ENCODE measurements at regions not wholly inside any gene's neighbourhood (a gene's known extent, or its start where the extent isn't known, plus 50 kb on each side); places are given as distances from the start of the nearest gene placed in this dataset.

GRCh38 chr13:68064001-68064770, 834.0 kb upstream of the PCDH9 start:
- DNase-seq (ENCODE audit: low spot score in 2 of 2): no peak
- no peaks in the 10 kb centered on the region for H3K27me3 ChIP-seq (ENCODE audit: low read depth)
- in situ Hi-C loops (cut with MboI; ENCODE audit: low sequenced_read_pairs): no loop called here

GRCh38 chr13:68063181-68063580, 833.0 kb upstream of the PCDH9 start:
- no peaks in the 10 kb centered on the region for H3K9me3 ChIP-seq
- H3K4me1 ChIP-seq: no peaks in the 10 kb centered on the region
- no peaks in the 10 kb centered on the region for H3K27me3 ChIP-seq (ENCODE audit: low read depth)
- no peak for DNase-seq (ENCODE audit: low spot score in 2 of 2)
- in situ Hi-C loops (cut with MboI; ENCODE audit: low sequenced_read_pairs): no loop called here
- H3K4me3 ChIP-seq: no peak overlapping the region
- H3K36me3 ChIP-seq (replicated peaks): no peaks in the 10 kb centered on the region

More at GRCh38 chr13:68064001-68064770, 834.0 kb upstream of the PCDH9 start:
- Histone ChIP-seq H3K4me1 (no peaks in the 10 kb centered on the region), H3K4me3 (no peak overlapping the region), H3K36me3 (replicated peaks) (no peaks in the 10 kb centered on the region), H3K9me3 (no peaks in the 10 kb centered on the region)

GRCh38 chr13:68057836-68058235, 827.7 kb upstream of the PCDH9 start:
- Histone ChIP-seq H3K9me3 (no peaks in the 10 kb centered on the region; the same call in 1 of the 2 replicates), H3K27me3 (ENCODE audit: low read depth) (no peaks in the 10 kb centered on the region), H3K4me1 (no peaks in the 10 kb centered on the region), H3K36me3 (replicated peaks) (no peaks in the 10 kb centered on the region), H3K4me3 (no peak overlapping the region)
- in situ Hi-C loops (cut with MboI; ENCODE audit: low sequenced_read_pairs): no loop called here
- no peak for DNase-seq (ENCODE audit: low spot score in 2 of 2)

- no peaks in the 10 kb centered on the region for H3K36me3 ChIP-seq (replicated peaks)
Measured at GRCh38 chr13:68056816-68057710, 826.9 kb upstream of the PCDH9 start.

GRCh38 chr13:68051910-68052309, 821.8 kb upstream of the PCDH9 start:
- Histone ChIP-seq H3K36me3 (replicated peaks) (no peaks in the 10 kb centered on the region), H3K4me1 (no peaks in the 10 kb centered on the region), H3K27me3 (ENCODE audit: low read depth) (no peaks in the 10 kb centered on the region), H3K9me3 (no peaks in the 10 kb centered on the region; the same call in 1 of the 2 replicates), H3K4me3 (no peak overlapping the region)
- DNase-seq (ENCODE audit: low spot score in 2 of 2): no peak
- in situ Hi-C loops (cut with MboI; ENCODE audit: low sequenced_read_pairs): no loop called here

More at GRCh38 chr13:68056816-68057710, 826.9 kb upstream of the PCDH9 start:
- H3K27me3 ChIP-seq (ENCODE audit: low read depth): no peaks in the 10 kb centered on the region
- in situ Hi-C loops (cut with MboI; ENCODE audit: low sequenced_read_pairs): no loop called here
- DNase-seq (ENCODE audit: low spot score in 2 of 2): peak in 1 of 2 experiments; percentile 10
- no peak overlapping the region for H3K4me3 ChIP-seq
- H3K9me3 ChIP-seq: no peaks in the 10 kb centered on the region; the same call in 1 of the 2 replicates
- H3K4me1 ChIP-seq: no peaks in the 10 kb centered on the region

GRCh38 chr13:68050761-68051160, 820.6 kb upstream of the PCDH9 start:
- Histone ChIP-seq H3K9me3 (no peaks in the 10 kb centered on the region), H3K36me3 (replicated peaks) (no peaks in the 10 kb centered on the region), H3K27me3 (ENCODE audit: low read depth) (no peaks in the 10 kb centered on the region), H3K4me3 (no peak overlapping the region), H3K4me1 (no peaks in the 10 kb centered on the region)
- in situ Hi-C loops (cut with MboI; ENCODE audit: low sequenced_read_pairs): no loop called here
- DNase-seq (ENCODE audit: low spot score in 2 of 2): no peak

- no peak for DNase-seq (ENCODE audit: low spot score in 2 of 2)
- Histone ChIP-seq H3K4me3 (no peak overlapping the region), H3K4me1 (no peaks in the 10 kb centered on the region), H3K27me3 (ENCODE audit: low read depth) (no peaks in the 10 kb centered on the region), H3K36me3 (replicated peaks) (no peaks in the 10 kb centered on the region), H3K9me3 (no peaks in the 10 kb centered on the region)
- in situ Hi-C loops (cut with MboI; ENCODE audit: low sequenced_read_pairs): no loop called here
Measured at GRCh38 chr13:68048802-68049359, 818.7 kb upstream of the PCDH9 start.

GRCh38 chr13:68047889-68048288, 817.8 kb upstream of the PCDH9 start:
- no peaks in the 10 kb centered on the region for H3K27me3 ChIP-seq (ENCODE audit: low read depth)
- H3K9me3 ChIP-seq: no peaks in the 10 kb centered on the region
- H3K36me3 ChIP-seq (replicated peaks): no peaks in the 10 kb centered on the region
- no peaks in the 10 kb centered on the region for H3K4me1 ChIP-seq
- no peak overlapping the region for H3K4me3 ChIP-seq
- in situ Hi-C loops (cut with MboI; ENCODE audit: low sequenced_read_pairs): no loop called here
- no peak for DNase-seq (ENCODE audit: low spot score in 2 of 2)

- Histone ChIP-seq H3K9me3 (no peaks in the 10 kb centered on the region), H3K36me3 (replicated peaks) (no peaks in the 10 kb centered on the region), H3K27me3 (ENCODE audit: low read depth) (no peaks in the 10 kb centered on the region), H3K4me1 (no peaks in the 10 kb centered on the region), H3K4me3 (no peak overlapping the region)
- DNase-seq (ENCODE audit: low spot score in 2 of 2): no peak
- in situ Hi-C loops (cut with MboI; ENCODE audit: low sequenced_read_pairs): no loop called here
Measured at GRCh38 chr13:68046903-68047302, 816.8 kb upstream of the PCDH9 start.

- Histone ChIP-seq H3K9me3 (no peaks in the 10 kb centered on the region), H3K36me3 (replicated peaks) (no peaks in the 10 kb centered on the region), H3K4me1 (no peaks in the 10 kb centered on the region), H3K4me3 (no peak overlapping the region), H3K27me3 (ENCODE audit: low read depth) (no peaks in the 10 kb centered on the region)
- in situ Hi-C loops (cut with MboI; ENCODE audit: low sequenced_read_pairs): no loop called here
- DNase-seq (ENCODE audit: low spot score in 2 of 2): no peak
Measured at GRCh38 chr13:68030152-68030809, 800.1 kb upstream of the PCDH9 start.

- no peak for DNase-seq (ENCODE audit: low spot score in 2 of 2)
- Histone ChIP-seq H3K4me3 (no peak overlapping the region), H3K9me3 (no peaks in the 10 kb centered on the region), H3K36me3 (replicated peaks) (no peaks in the 10 kb centered on the region), H3K4me1 (peaks cover under 1% of the 10 kb centered on the region), H3K27me3 (ENCODE audit: low read depth) (no peaks in the 10 kb centered on the region)
- in situ Hi-C loops (cut with MboI; ENCODE audit: low sequenced_read_pairs): no loop called here
Measured at GRCh38 chr13:68028701-68029100, 798.6 kb upstream of the PCDH9 start.

- no peaks in the 10 kb centered on the region for H3K36me3 ChIP-seq (replicated peaks)
- no peak overlapping the region for H3K4me3 ChIP-seq
- in situ Hi-C loops (cut with MboI; ENCODE audit: low sequenced_read_pairs): no loop called here
- no peaks in the 10 kb centered on the region for H3K27me3 ChIP-seq (ENCODE audit: low read depth)
- DNase-seq (ENCODE audit: low spot score in 2 of 2): no peak
- H3K9me3 ChIP-seq: no peaks in the 10 kb centered on the region
- peaks cover 15% of the 10 kb centered on the region for H3K4me1 ChIP-seq
Measured at GRCh38 chr13:68027306-68027705, 797.2 kb upstream of the PCDH9 start.

- H3K4me3 ChIP-seq: no peak overlapping the region
- H3K36me3 ChIP-seq (replicated peaks): no peaks in the 10 kb centered on the region
- no peaks in the 10 kb centered on the region for H3K9me3 ChIP-seq
- no peak for DNase-seq (ENCODE audit: low spot score in 2 of 2)
- H3K4me1 ChIP-seq: peaks cover 15% of the 10 kb centered on the region
- in situ Hi-C loops (cut with MboI; ENCODE audit: low sequenced_read_pairs): no loop called here
- no peaks in the 10 kb centered on the region for H3K27me3 ChIP-seq (ENCODE audit: low read depth)
Measured at GRCh38 chr13:68026077-68026476, 795.9 kb upstream of the PCDH9 start.

Measured in HAP-1 (cell line).